Esophagus muscularis mucosa (tissue), 4 donors: ENCODE measurements at regions not wholly inside any gene's neighbourhood (a gene's known extent, or its start where the extent isn't known, plus 50 kb on each side); places are given as distances from the start of the nearest gene placed in this dataset.
"Not testable (repeated sequence)": the region's sequence is repeated elsewhere in the genome, so short reads cannot be mapped to it uniquely, and the experiment has no call there.

Experiments
- CTCF ChIP-seq, 3 experiments: fragments of 200-600 bp in 2 of 3; fragments of 450-650 bp in 1 of 3; sonication (generic) in 2 of 3; IDR thresholded peaks; one replicate each; pipeline ENCODE4 v1.5.1; 2017 to 2019; ENCODE audit warnings: antibody characterized with exemption in 3 of 3, mild to moderate bottlenecking in 2 of 3, moderate library complexity in 1 of 3
- EP300 ChIP-seq: sonication (generic); formaldehyde crosslinking; IDR thresholded peaks from one replicate; pipeline ENCODE4 v1.6.1; 2017; ENCODE audit warnings: antibody characterized with exemption
- POLR2A ChIP-seq: fragments of 450-650 bp; IDR thresholded peaks from one replicate; pipeline ENCODE4 v1.6.1; 2017; ENCODE audit warnings: antibody characterized with exemption, moderate library complexity, mild to moderate bottlenecking, low read depth

GRCh38 chr2:95755956-95756669 lies 164.3 kb downstream of the TRIM43 start:
- not testable (repeated sequence) for TF ChIP-seq CTCF (IDR thresholded peaks at IDR 0.05); POLR2A; EP300
